Mucosa of descending colon (tissue), 3 donors: ENCODE measurements at regions not wholly inside any gene's neighbourhood (a gene's known extent, or its start where the extent isn't known, plus 50 kb on each side); places are given as distances from the start of the nearest gene placed in this dataset.

Experiments
- ATAC-seq: fragments of 200-7000 bp; cut with Tn5 transposase; one replicate; pipeline ENCODE4 v1.9.1; 2020; ENCODE audit warnings: mild to moderate bottlenecking, moderate library complexity
- DNase-seq, 3 donors: peaks; one replicate each; pipeline ENCODE4 v3.0.0-alpha.2; 2020
- H3K36me3 ChIP-seq: fragments of 200-600 bp; one replicate; pipeline ENCODE4 v1.8.0; 2021; ENCODE audit warnings: low read depth, mild to moderate bottlenecking
- H3K4me1 ChIP-seq: fragments of 200-600 bp; one replicate; pipeline ENCODE4 v1.8.0; 2021; ENCODE audit warnings: low read depth, mild to moderate bottlenecking
- H3K4me3 ChIP-seq: fragments of 200-600 bp; one replicate; pipeline ENCODE4 v1.8.0; 2021; ENCODE audit warnings: mild to moderate bottlenecking
- H3K9me3 ChIP-seq: fragments of 200-600 bp; one replicate; pipeline ENCODE4 v1.8.0; 2021; ENCODE audit warnings: mild to moderate bottlenecking
- intact Hi-C, 2 donors: fragments of 100-400 bp; cut with DNase I in 1 of 2; cut with micrococcal nuclease in 1 of 2; formaldehyde crosslinking; loops; one replicate each; pipeline versions ENCODE4 v1.11.0 to v1.11.1; 2022; cut with DNase I, micrococcal nuclease
- TF ChIP-seq, protein P1 (sequence below): fragments of 200-600 bp; IDR thresholded peaks from one replicate; pipeline ENCODE4 v1.8.0; 2022; ENCODE audit warnings: antibody characterized with exemption, mild to moderate bottlenecking
- donor health status: DM: no; HTN: no; CAD: no; lungs with moderate emphysema.
- donor health status: DM: no; HTN: no; CAD: no.
- donor health status: DM: no; HTN: yes; CAD: no.

DNA sequence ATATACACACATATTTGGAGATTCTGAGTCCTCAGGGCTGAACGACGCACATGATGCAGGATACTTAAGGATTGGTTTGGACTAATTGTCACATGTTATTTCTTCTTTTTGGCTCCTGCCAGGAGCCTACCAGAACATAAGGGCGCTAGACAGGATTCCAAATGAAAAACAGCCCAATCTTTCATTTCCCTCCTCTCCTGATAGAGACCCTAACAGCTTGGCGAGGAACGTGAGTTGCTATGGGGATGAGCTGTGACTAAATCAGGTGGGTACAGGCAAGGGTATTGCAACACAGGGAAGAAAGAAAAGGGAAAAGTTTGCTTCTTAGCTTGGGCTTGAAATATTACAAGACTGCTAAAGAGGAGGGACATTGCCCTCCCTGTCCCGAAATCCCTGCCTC is 109.9 kb downstream of the AIPL1 start:
- H3K9me3 ChIP-seq = no peaks in the 10 kb centered on the region
- ATAC-seq = no peak
- H3K4me3 ChIP-seq = no peak overlapping the region
- TF ChIP-seq, protein P1, sequence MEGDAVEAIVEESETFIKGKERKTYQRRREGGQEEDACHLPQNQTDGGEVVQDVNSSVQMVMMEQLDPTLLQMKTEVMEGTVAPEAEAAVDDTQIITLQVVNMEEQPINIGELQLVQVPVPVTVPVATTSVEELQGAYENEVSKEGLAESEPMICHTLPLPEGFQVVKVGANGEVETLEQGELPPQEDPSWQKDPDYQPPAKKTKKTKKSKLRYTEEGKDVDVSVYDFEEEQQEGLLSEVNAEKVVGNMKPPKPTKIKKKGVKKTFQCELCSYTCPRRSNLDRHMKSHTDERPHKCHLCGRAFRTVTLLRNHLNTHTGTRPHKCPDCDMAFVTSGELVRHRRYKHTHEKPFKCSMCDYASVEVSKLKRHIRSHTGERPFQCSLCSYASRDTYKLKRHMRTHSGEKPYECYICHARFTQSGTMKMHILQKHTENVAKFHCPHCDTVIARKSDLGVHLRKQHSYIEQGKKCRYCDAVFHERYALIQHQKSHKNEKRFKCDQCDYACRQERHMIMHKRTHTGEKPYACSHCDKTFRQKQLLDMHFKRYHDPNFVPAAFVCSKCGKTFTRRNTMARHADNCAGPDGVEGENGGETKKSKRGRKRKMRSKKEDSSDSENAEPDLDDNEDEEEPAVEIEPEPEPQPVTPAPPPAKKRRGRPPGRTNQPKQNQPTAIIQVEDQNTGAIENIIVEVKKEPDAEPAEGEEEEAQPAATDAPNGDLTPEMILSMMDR = no peak
- H3K36me3 ChIP-seq = no peaks in the 10 kb centered on the region
- intact Hi-C loops = no loop called here
- no peaks in the 10 kb centered on the region for H3K4me1 ChIP-seq
- no peak for DNase-seq

DNA sequence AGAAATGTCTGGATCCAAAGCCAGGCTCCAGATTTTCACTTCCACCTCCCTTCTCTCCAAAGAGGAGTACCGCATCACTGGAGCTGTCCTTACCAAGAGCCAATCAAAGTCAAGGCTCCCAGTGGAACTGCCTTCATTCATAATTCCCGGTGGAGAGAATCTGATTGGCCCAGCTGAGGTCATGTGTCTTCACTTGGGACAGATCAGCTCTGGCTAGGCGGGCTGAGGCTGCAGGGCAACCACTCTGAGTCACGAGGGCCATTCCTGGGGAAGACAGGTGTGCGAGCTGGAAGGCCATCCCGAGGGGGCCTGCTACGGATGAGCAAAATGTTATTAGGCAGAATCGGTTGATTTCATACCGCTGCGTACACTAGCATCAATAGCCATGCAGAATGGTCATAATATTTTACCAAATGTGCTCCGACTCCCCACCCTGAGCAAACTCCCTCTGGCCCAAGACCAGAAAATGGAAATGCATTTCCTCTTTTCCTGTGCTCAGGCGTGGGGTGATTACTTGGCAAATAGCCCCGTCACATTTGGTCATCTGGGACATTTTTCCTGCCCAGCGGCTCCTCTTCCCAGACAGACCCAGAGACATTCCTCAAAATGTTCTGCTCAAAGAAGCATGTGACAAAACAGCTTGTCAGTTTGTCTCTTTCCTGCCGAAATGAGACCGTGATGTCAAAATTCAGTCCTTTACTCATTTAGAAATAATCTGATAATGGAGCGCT is 111.1 kb downstream of the AIPL1 start:
- Histone ChIP-seq H3K4me1 (no peaks in the 10 kb centered on the region), H3K36me3 (no peaks in the 10 kb centered on the region), H3K9me3 (no peaks in the 10 kb centered on the region), H3K4me3 (no peak overlapping the region)
- no peak for DNase-seq
- intact Hi-C loops = no loop called here
- no peak for ATAC-seq
- TF ChIP-seq, protein P1 = no peak

GRCh38 chr17:6322316-6322715 is 112.6 kb downstream of the AIPL1 start:
- DNase-seq (no peak), ATAC-seq (no peak)
- intact Hi-C loops = no loop called here
- TF ChIP-seq, protein P1 = no peak
- no peaks in the 10 kb centered on the region for H3K36me3 ChIP-seq
- no peaks in the 10 kb centered on the region for H3K9me3 ChIP-seq
- H3K4me1 ChIP-seq = no peaks in the 10 kb centered on the region
- H3K4me3 ChIP-seq = no peak overlapping the region

GRCh38 chr17:6314311-6314710 is 120.6 kb downstream of the AIPL1 start:
- ATAC-seq (no peak), DNase-seq (no peak)
- Histone ChIP-seq H3K36me3 (no peaks in the 10 kb centered on the region), H3K9me3 (no peaks in the 10 kb centered on the region), H3K4me1 (no peaks in the 10 kb centered on the region), H3K4me3 (no peak overlapping the region)
- intact Hi-C loops = no loop called here
- TF ChIP-seq, protein P1 = no peak

- Histone ChIP-seq H3K4me3 (no peak overlapping the region), H3K36me3 (no peaks in the 10 kb centered on the region), H3K9me3 (no peaks in the 10 kb centered on the region), H3K4me1 (no peaks in the 10 kb centered on the region)
- ATAC-seq (no peak), DNase-seq (no peak)
- intact Hi-C loops = no loop called here
- TF ChIP-seq, protein P1 = no peak
Observed at GRCh38 chr17:6313835-6314234, 121.1 kb downstream of the AIPL1 start.

DNA sequence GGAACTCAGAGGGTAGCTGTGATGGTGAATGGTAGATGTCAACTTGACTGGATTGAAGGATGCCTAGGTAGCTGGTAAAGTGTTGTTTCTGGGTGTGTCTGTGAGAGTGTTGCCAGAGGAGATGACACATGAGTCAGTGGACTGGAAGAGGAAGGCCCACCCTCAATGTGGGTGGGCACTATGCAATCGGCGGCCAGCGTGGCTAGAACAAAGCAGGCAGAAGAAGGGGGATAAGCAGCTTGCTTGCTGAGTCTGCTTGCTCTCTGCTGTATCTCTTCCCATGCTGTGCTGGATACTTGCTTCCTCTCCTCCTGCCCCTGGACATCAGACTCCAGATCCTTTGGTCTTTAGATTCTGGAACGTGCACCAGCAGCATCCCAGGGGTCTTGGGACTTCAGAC is 128.1 kb downstream of the AIPL1 start:
- ATAC-seq (no peak), DNase-seq (no peak)
- H3K4me1 ChIP-seq = no peaks in the 10 kb centered on the region
- no peak overlapping the region for H3K4me3 ChIP-seq
- no peaks in the 10 kb centered on the region for H3K36me3 ChIP-seq
- no peaks in the 10 kb centered on the region for H3K9me3 ChIP-seq
- TF ChIP-seq, protein P1 = no peak
- intact Hi-C loops = no loop called here
